GM18502 (cell line): ENCODE measurements at regions not wholly inside any gene's neighbourhood (a gene's known extent, or its start where the extent isn't known, plus 50 kb on each side); places are given as distances from the start of the nearest gene placed in this dataset.

Experiments used
- ATAC-seq: cut with Tn5 transposase; IDR thresholded peaks from one replicate; pipeline ENCODE4 v1.9.1; 2021; ENCODE audit warnings: mild to moderate bottlenecking; ENCODE audit not compliant: unreplicated experiment, poor library complexity

DNA sequence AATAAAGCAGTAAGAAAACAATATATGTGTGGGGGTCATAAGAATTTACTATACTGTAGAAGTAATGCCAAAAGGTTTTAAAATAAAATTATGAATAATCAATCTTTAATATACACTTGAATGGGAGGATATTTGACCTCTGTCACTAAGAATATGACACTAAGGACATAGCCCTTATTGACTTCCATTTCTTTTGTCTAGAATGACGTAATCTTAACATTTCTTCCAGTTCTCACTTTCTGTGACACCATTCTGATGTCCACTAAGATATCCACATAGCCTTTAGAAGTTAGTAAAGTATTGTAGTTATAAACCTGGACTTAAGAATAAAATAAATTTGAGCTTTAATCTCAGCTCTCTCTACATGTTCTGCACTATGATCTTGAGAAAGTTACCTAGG is 1050.7 kb downstream of the TLE4 start:
- no peak for ATAC-seq

DNA sequence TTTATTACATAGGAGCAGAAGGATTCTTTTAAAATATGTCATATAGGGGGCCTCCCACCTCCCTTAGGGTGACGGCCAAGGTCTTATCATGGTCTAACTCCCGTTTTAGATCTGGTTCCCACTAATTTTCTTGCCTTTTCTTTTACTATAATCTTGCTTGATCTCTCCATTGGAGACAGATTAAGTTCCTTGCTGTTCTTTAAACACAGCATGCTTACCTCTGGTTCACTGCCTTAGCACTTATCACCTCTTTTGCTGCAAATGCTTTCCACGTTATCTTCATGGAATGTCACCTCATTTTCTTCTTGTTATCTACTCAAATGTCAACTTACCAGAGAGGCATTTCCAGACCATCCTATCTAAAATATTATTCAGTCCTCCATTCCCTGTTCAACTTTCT is 1047.6 kb downstream of the TLE4 start:
- no peak for ATAC-seq

DNA sequence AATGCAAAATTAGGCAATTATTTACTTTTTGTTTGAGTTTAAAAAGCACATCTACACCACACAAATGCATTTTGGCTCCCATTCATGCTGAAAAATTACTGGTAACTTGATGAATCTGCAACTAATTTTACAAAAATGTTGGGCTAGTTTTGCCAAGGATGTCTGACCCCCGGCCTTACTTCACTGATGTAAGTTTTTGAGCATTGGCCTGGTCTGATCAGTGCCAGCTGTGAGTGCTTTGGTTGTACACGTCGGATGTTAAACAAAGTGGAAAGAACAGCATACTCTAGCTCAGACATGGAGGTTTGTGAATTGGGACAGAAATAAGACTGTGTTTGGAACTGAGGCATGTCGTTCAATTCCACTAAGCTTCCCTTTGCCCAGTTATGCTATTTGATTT is 1044.2 kb downstream of the TLE4 start:
- ATAC-seq = no peak

DNA sequence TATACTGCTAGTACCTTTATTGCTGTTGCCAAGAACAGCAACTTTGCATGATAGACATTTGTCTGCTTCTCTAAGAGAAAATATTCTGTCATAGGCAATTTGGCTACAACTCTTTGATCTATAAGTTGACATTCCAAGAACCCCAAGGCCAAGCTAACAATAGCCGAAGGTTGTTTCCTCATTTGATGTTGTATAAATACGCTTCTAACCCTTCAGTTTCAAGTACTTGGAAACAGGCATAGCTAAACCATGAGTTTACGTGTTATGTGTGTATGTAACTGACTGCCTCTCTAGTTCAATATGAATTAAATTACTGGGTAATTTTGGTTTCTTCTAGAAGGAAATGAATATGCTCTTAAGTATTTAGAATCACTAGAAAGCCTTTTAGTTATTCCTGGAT is 1034.0 kb downstream of the TLE4 start:
- no peak for ATAC-seq

DNA sequence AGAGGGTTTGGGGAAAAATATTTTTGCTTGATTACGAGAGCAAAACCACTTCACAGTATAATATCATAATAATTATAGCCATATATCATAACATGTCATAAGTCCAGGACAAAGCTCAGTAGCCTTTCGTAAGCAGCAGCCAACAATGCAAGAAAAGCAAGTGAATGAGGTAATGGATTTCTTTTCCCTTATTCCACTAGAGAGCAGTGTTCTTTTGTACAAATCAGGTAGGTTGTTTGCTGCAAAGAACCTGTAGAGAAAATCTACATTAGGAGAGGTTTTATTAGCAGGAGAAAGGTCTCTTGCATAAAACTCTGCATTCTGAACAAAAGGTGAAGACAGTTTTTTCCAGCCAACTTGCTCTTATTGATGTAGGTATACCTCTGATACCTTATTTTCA is 1033.4 kb downstream of the TLE4 start:
- ATAC-seq = no peak

DNA sequence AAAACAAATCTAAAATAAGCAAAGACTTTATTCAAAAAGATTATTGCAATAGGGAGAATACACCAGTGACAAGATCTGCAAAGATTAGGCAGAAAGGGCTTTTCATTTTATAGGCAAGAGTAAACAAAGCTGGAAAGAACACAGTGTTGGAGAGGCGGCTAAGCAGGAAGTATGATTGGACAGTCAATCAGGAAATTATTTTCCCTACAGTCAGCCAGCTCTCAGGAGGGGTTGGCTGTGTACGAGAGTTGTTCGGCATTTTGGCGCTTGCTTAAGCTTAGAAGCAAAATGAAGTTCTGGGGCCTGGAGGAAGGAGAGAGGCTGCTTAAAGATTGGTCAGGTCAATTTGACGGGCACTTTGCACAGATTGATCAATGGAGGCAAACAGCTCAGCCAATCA is 1030.5 kb downstream of the TLE4 start:
- ATAC-seq = no peak

DNA sequence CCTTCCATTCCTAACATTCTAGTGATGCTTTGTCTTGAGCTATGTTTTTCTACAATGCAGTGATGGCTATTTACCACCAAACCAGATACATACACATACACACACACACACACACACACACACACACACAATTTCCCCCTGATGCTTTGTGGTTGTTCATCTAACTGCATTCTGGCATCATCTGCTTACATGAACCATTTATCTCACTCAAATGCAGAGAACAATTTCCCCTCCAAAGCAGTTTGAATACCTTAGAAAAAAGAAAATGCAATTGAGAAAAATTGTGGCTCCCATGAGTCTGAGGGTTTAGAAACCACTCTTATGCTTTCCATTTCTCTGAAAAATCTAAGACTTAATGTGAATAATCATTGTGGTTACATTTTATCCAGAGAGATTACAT is 1024.8 kb downstream of the TLE4 start:
- no peak for ATAC-seq

DNA sequence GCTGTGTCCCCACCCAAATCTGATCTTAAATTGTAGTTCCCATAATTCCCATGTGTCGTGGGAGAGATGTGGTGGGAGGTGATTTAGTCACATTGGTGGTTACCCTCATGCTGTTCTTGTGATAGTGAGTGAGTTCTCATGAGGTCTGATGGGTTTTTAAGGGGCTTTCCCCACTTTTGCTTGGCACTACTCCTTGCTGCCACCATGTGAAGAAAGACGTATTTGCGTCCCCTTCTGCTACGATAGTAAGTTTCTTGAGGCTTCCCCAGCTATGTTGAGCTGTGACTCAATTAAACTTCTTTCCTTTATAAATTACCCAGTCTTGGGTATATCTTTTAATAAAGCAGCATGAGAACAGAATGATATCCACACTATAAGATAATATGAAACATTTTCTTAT is 1023.4 kb downstream of the TLE4 start:
- no peak for ATAC-seq

DNA sequence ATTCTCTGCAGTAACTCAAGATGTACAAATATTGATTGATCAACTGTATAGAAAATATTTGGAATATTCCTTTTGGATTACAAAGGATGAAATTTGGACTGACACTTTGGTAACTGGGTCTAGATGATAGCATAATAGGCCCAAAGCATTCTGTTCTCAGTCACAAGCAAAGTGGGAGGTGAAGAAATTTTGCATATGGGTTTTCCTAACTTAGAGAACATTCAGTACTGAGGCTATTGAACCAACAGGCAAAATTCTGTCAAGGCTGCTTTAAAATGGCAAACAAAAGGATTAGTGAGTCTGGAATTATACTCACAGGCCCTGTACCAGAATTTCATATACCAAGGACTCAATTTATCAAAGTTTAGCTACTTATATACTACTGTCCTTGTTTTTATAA is 1020.6 kb downstream of the TLE4 start:
- ATAC-seq = no peak

DNA sequence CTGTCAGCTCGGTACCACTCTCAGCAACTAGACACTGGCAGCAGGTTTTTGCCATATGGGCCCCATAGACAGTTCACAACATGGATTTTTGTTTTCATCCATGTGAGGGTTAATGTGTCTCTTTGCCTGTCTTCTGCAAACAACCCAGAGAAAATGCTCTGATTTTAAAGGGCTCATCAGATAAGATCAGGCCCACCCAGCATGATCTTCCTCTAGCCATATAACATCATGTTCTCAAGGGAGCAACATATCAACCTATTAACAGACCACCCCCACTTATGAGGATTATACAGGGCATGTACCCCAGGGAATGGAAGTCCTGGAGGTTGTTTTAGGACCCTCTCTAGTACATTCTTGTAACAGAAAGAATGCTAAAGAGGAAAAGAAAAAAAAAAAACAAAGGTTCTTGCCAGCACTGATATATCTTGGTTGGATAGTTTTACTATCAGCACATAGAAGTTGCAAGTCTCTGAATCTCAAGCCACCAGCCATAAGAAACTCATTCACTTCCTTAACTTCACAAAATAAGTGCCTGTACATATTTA is 1015.1 kb downstream of the TLE4 start:
- ATAC-seq = no peak

DNA sequence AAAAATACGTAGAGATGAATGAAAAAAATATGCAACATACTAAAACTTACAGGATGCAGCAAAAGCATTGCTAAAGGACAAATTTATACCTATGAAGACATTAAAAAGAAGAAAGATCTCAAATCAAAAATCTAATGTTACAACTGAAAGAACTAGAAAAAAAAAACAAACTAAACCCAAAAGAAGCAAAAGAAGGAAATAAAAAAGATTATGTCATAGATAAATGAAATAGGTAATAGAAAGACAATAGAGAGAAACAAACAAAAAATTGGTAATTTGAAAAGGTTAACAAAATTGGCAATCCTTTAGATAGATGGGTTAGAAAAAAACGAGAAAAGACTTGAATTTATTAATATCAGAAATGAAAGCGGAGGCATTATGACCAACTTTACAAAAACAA is 1000.2 kb downstream of the TLE4 start:
- ATAC-seq = no peak

DNA sequence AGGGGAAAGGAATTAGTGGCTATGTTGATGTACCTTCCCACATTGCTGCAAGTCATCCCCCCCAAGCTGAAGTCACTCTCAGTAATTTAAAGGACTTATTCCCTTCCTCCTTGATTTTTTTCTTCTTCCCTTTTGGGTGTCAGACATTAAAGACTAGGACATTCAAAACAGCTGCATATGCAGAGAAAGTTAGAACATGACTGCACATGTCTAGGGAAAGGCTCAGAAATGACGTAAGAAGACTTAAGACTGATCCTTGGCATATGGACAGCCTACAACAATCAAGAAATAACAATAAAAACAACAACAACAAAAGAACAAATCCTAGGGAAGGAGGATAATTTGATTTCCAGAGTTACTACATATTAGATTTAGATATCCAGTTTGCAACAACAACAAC is 997.5 kb downstream of the TLE4 start:
- ATAC-seq = no peak

DNA sequence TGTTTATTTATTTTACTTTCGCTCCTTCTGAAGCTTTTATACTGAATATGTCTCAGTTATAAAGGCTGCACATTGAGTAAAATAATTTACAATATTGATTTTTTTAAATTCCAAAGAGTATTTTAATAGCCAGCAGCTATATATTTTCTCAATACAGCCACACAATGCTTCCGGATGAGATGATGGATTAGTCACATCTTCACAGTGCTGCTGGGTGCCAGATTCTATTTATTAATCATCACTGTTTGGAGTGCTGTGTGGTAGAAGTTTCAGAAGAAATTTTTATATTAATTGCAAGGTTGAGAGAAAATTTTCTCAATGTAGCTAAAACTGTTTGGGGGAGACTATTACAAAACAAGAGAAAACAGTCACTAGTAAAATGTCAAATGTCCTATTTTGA is 989.8 kb downstream of the TLE4 start:
- no peak for ATAC-seq

DNA sequence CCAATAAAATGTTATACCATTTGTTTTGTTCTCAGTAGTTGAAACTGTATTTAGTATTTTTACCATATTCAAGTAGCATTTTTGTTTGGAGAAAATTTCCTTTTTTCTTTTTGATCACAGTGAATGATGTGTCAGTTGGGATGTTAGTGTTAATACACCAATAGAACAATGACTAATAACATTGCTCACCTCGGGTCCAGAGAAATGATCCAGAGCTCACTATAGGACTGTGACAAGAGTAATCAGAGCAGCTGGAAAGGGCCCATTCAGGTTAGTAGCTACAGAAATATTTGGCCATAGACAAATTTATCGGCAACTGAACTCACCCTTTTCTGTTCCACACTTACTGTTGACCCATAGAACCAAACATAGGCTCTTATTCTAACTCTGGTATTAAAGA is 989.2 kb downstream of the TLE4 start:
- ATAC-seq = no peak

DNA sequence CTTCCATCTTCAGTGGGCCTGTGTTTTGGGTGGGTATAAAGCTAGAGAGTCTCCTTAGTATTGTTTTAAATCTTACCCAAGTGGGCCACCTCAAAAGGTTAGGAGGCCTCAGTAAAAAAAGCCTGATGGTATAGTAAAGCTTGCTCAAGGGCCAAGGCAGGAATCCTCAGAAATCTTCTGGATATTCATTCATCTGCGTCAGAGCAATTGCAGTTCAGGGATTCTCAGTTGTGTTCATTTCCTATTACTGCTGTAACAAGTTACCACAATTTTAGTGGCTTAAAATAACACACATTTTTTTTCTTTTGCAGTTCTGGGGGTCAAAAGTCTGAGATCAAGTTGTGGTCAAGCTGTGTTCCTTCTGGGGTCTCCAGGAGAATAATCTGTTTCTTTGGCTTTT is 985.5 kb downstream of the TLE4 start:
- ATAC-seq = no peak

DNA sequence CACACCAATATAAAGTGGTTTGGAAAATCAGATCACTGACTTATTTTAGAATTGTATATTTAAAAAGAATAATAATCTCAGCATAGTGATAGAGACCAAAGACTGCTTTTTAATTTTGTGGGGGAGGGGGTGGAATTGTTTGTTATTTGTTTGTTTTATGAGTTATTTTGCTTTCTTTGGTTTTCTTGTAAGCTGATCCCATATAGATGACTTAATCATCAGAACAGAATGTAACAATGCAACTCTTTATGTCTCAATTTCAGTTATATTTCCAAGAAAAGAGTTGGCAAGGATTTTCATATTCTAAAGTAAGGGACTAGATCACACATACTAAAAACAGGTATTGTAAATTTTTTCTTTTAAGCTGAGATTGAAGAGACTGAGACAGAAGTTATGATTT is 984.9 kb downstream of the TLE4 start:
- ATAC-seq = no peak

DNA sequence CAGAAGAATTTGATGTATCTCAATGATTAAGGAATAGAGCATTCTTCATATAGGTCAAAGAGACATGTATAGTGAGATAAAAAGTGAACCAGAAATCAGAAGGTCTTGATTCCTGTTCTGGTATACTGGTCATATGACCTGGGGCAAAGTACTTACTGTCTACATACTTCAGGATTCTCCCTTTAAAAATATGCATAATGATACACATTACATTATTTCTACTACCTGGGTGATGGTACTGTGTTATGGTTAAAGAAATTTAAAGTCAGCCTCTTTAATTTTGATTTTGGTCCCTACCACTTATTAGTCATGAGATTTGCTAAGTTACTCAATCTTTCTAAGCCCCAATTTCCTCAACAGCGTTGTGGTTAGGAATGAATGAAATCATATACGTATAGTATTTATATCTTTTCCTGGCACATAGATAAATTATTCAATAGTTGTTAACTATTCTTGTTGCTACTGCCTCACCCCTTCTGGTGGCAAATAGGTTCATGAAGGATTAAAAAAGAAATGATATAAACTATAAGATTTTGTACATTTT is 984.1 kb downstream of the TLE4 start:
- no peak for ATAC-seq

DNA sequence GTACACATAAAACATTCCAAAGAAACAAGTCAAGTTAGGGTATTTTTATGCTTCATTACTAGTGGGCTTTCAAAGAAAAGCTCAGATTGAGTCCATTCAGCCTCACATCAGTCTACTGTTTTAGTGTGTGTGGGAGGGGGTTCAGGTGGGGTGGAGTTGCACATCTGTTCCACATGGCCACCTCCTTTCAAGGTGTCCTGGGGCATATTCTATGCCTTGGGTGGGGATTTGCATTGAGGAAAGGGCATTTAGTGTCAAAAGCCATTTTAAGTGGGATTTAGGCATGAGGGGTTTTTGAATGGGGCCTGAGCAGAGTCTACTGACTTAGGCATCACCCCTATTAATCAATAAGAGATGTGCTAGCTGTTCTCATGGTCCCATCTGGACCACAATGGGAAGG is 983.1 kb downstream of the TLE4 start:
- no peak for ATAC-seq

DNA sequence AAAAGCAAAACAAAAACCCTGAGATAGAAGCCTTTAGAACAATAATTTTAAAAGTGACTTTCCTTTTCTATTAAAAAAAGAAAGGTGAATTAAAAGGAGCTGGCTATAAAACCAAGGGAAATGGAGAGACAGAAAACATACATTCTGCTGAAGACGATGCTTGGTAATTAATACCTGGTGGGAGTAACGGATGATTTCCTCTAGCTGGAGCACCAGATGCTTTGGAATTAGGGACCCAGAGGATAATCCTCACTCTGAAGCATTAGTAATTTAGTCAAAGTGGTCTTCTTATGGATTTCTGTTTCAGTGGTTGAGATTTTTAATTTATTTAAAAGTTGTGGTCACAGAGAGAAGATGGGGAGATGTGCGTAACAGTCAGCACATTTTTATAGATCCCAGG is 982.5 kb downstream of the TLE4 start:
- ATAC-seq = no peak

DNA sequence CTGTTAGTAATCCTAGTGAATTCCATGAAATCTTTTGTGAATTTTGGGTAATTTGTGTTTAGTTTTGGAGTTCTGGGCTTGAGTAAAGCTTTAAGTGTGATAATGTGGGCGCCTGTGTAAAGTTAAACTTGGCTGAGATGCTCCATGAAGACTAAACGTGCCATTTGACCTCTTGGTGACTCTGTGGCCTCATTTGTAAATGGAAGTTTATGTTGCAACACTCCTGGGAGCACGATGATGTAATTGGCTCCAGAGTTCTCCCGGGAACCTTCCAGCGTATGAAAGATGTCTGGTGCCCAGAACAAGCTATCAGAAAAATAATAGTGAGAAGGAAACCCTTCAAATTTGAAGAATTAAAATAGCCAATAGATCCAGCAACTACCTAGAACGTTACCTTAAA is 981.2 kb downstream of the TLE4 start:
- ATAC-seq = no peak

DNA sequence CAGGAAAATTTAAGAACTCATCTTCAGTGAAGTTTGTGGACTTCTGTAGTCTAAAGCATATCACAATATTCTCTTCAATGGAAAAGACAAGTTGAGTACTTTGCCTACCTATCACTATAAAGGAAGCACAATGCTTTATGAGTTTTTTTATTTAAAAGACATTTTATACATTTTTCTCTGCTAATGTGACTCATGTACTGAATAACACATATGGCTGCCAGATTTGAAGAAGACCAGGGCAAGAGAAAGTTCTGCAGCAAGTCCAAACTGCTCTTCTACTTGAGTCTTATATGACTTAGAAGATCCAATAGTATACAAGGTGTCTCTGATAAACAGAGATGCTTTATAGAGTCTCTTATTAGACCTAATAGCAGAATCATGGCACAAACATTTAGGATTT is 978.4 kb downstream of the TLE4 start:
- ATAC-seq = no peak

DNA sequence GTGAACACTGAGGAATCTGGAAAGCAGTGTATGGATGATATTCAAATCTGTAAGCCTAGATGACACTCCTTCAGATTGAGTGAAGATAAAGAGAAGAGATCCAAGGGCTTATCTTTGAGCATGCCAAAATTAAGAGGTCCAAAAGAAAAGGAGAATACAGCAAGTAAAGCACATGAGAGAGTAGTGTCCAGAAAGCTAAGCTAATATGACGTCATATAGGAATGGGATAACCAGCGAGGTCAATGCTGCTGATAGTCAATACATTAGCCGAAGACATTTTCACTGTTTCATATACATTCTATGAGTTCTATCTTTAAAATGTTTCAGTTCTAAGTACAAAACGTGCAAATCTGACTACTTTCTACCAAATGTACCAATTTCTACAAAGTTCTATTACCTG is 975.8 kb downstream of the TLE4 start:
- ATAC-seq = no peak

DNA sequence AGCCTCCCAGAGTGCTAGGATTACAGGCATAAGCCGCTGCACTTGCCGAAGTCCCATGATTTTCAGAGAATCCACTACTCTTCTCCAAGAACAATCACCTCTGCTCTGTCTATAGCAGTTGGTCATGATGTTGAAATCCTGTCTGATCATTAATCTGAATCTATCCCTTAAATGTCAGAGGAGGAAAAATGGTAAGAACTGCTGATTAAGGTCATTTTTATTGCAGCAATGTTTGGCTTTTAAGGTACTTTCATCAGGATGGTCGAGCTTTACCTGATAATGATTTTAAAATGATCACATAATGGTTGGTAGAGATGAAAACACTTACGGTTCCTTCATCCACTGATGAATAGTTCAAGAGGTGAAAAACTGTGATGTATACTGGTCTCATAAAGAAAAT is 968.6 kb downstream of the TLE4 start:
- ATAC-seq = no peak
